CD4-positive, alpha-beta memory T cell (primary cell): ENCODE measurements at regions not wholly inside any gene's neighbourhood (a gene's known extent, or its start where the extent isn't known, plus 50 kb on each side); places are given as distances from the start of the nearest gene placed in this dataset.

Experiments used
- CTCF ChIA-PET: fragments of 350-600 bp; sonication (Branson Sonifier 250); formaldehyde crosslinking; loops from one replicate; lab custom pipeline; 2021; ENCODE audit warnings: inconsistent platforms; ENCODE audit not compliant: partially characterized antibody; lab: Charles Lee
- POLR2A ChIA-PET: fragments of 350-600 bp; sonication (Branson Sonifier 250); formaldehyde crosslinking; loops from one replicate; lab custom pipeline; 2021; ENCODE audit not compliant: partially characterized antibody; lab: Charles Lee
- DNase-seq, 5 donors: peaks; one replicate each; pipeline versions ENCODE4 v3.0.0 to v3.0.0-alpha.2; 2020 to 2022; ENCODE audit warnings: mixed read lengths in 1 of 5
- H3K27ac ChIP-seq: one replicate; pipeline ENCODE4 v1.7.0; 2013; ENCODE audit warnings: low read depth, low read length
- H3K27me3 ChIP-seq: 2 replicates; pipeline ENCODE4 v1.7.0; 2013; ENCODE audit warnings: mild to moderate bottlenecking, low read length, moderate library complexity; ENCODE audit not compliant: insufficient read depth
- H3K36me3 ChIP-seq: 2 replicates; pipeline ENCODE4 v1.7.0; 2013; ENCODE audit warnings: mild to moderate bottlenecking, low read length, moderate library complexity; ENCODE audit not compliant: insufficient read depth
- H3K4me1 ChIP-seq: 2 replicates; pipeline ENCODE4 v1.7.0; 2013; ENCODE audit warnings: mild to moderate bottlenecking, low read length, moderate library complexity; ENCODE audit not compliant: insufficient read depth
- H3K4me3 ChIP-seq, 2 donors: one replicate each; pipeline ENCODE4 v1.7.0; 2013; ENCODE audit warnings: low read length in 2 of 2, mild to moderate bottlenecking in 1 of 2
- H3K9me3 ChIP-seq, 2 donors: one replicate each; pipeline ENCODE4 v1.7.0; 2013; ENCODE audit warnings: low read length in 2 of 2, control low read depth in 1 of 2; ENCODE audit not compliant: control insufficient read depth in 1 of 2
- H3K27ac Mint-ChIP-seq, 7 donors: one replicate each; pipeline ENCODE4 v1.8.0; 2020 to 2021; ENCODE audit warnings: mixed read lengths in 7 of 7, mild to moderate bottlenecking in 6 of 7, inconsistent platforms in 3 of 7, moderate library complexity in 3 of 7
- H3K27me3 Mint-ChIP-seq, 2 donors: one replicate each; pipeline ENCODE4 v1.8.0; 2020 to 2021; ENCODE audit warnings: mixed read lengths in 2 of 2
- H3K36me3 Mint-ChIP-seq, 2 donors: one replicate each; pipeline ENCODE4 v1.8.0; 2020 to 2021; ENCODE audit warnings: mixed read lengths in 2 of 2, inconsistent platforms in 1 of 2, mild to moderate bottlenecking in 1 of 2
- H3K4me1 Mint-ChIP-seq, 4 donors: one replicate each; pipeline ENCODE4 v1.8.0; 2020 to 2021; ENCODE audit warnings: mixed read lengths in 4 of 4, mild to moderate bottlenecking in 1 of 4
- H3K4me3 Mint-ChIP-seq, 8 donors: one replicate each; pipeline ENCODE4 v1.8.0; 2020 to 2021; ENCODE audit warnings: mixed read lengths in 8 of 8, mild to moderate bottlenecking in 7 of 8, moderate library complexity in 6 of 8, inconsistent platforms in 3 of 8
- H3K9me3 Mint-ChIP-seq, 8 donors: one replicate each; pipeline ENCODE4 v1.8.0; 2020 to 2021; ENCODE audit warnings: mixed read lengths in 8 of 8, mild to moderate bottlenecking in 5 of 8, inconsistent platforms in 3 of 8, moderate library complexity in 1 of 8
- intact Hi-C: fragments of 100-400 bp; cut with micrococcal nuclease; formaldehyde crosslinking; loops from one replicate; pipeline ENCODE4 v1.15.1; 2023

- CTCF ChIA-PET = no interaction called here
- Histone ChIP-seq H3K4me1 (no peaks in the 10 kb centered on the region), H3K27ac (no peak overlapping the region), H3K9me3 (no peaks in the 10 kb centered on the region), H3K4me3 (no peak overlapping the region), H3K27me3 (no peaks in the 10 kb centered on the region), H3K36me3 (no peaks in the 10 kb centered on the region)
- Mint-ChIP-seq H3K9me3 (peaks cover 0 to 2% (median under 1%) of the 10 kb centered on the region in 8 donors), H3K27ac (no peak overlapping the region), H3K4me1 (no peaks in the 10 kb centered on the region), H3K27me3 (no peaks in the 10 kb centered on the region), H3K4me3 (no peak overlapping the region), H3K36me3 (no peaks in the 10 kb centered on the region)
- intact Hi-C loops = no loop called here
- DNase-seq = no peak
- POLR2A ChIA-PET = no interaction called here
Measured at GRCh38 chrX:6701085-6701484, 166.2 kb upstream of the VCX3A start.

GRCh38 chrX:6695717-6696116 lies 160.8 kb upstream of the VCX3A start:
- no peak overlapping the region for H3K27ac Mint-ChIP-seq
- H3K36me3 ChIP-seq = no peaks in the 10 kb centered on the region
- no peak overlapping the region for H3K4me3 Mint-ChIP-seq
- ChIA-PET POLR2A (no interaction called here), CTCF (no interaction called here)
- no peaks in the 10 kb centered on the region for H3K27me3 ChIP-seq
- no peaks in the 10 kb centered on the region for H3K27me3 Mint-ChIP-seq
- H3K9me3 Mint-ChIP-seq = peaks cover 0 to 7% (median 2%) of the 10 kb centered on the region in 8 donors
- no peaks in the 10 kb centered on the region for H3K4me1 Mint-ChIP-seq
- no peak overlapping the region for H3K27ac ChIP-seq
- H3K4me3 ChIP-seq = no peak overlapping the region
- intact Hi-C loops = no loop called here
- no peaks in the 10 kb centered on the region for H3K9me3 ChIP-seq
- DNase-seq = no peak
- H3K4me1 ChIP-seq = no peaks in the 10 kb centered on the region
- H3K36me3 Mint-ChIP-seq = no peaks in the 10 kb centered on the region

GRCh38 chrX:6694977-6695376 lies 160.1 kb upstream of the VCX3A start:
- no peaks in the 10 kb centered on the region for H3K27me3 Mint-ChIP-seq
- Histone ChIP-seq H3K36me3 (no peaks in the 10 kb centered on the region), H3K9me3 (no peaks in the 10 kb centered on the region), H3K27me3 (no peaks in the 10 kb centered on the region), H3K4me1 (no peaks in the 10 kb centered on the region), H3K4me3 (no peak overlapping the region), H3K27ac (no peak overlapping the region)
- DNase-seq = peak in 1 of 5 donors; percentile 2
- POLR2A ChIA-PET = no interaction called here
- no peak overlapping the region for H3K4me3 Mint-ChIP-seq
- no peak overlapping the region for H3K27ac Mint-ChIP-seq
- H3K36me3 Mint-ChIP-seq = no peaks in the 10 kb centered on the region
- no peaks in the 10 kb centered on the region for H3K4me1 Mint-ChIP-seq
- H3K9me3 Mint-ChIP-seq = peaks cover 0 to 8% (median 3%) of the 10 kb centered on the region in 8 donors
- CTCF ChIA-PET = no interaction called here
- intact Hi-C loops = no loop called here

- H3K4me3 ChIP-seq = no peak overlapping the region
- no peaks in the 10 kb centered on the region for H3K4me1 Mint-ChIP-seq
- H3K27ac Mint-ChIP-seq = no peak overlapping the region
- no peaks in the 10 kb centered on the region for H3K4me1 ChIP-seq
- peaks cover 0 to 15% (median 4%) of the 10 kb centered on the region in 8 donors for H3K9me3 Mint-ChIP-seq
- no peaks in the 10 kb centered on the region for H3K27me3 Mint-ChIP-seq
- no peak overlapping the region for H3K4me3 Mint-ChIP-seq
- H3K9me3 ChIP-seq = no peaks in the 10 kb centered on the region
- no peaks in the 10 kb centered on the region for H3K27me3 ChIP-seq
- POLR2A ChIA-PET = no interaction called here
- H3K27ac ChIP-seq = no peak overlapping the region
- CTCF ChIA-PET = no interaction called here
- H3K36me3 Mint-ChIP-seq = no peaks in the 10 kb centered on the region
- intact Hi-C loops = no loop called here
- no peaks in the 10 kb centered on the region for H3K36me3 ChIP-seq
- no peak for DNase-seq
Measured at GRCh38 chrX:6694221-6694620, 159.3 kb upstream of the VCX3A start.

- DNase-seq = no peak
- ChIA-PET POLR2A (no interaction called here), CTCF (no interaction called here)
- no peaks in the 10 kb centered on the region for H3K9me3 ChIP-seq
- H3K36me3 ChIP-seq = no peaks in the 10 kb centered on the region
- no peaks in the 10 kb centered on the region for H3K4me1 ChIP-seq
- H3K27me3 Mint-ChIP-seq = no peaks in the 10 kb centered on the region
- H3K4me1 Mint-ChIP-seq = no peaks in the 10 kb centered on the region
- peaks cover 0 to 2% of the 10 kb centered on the region in 2 donors for H3K36me3 Mint-ChIP-seq
- no peak overlapping the region for H3K4me3 ChIP-seq
- H3K27ac ChIP-seq = no peak overlapping the region
- no peaks in the 10 kb centered on the region for H3K27me3 ChIP-seq
- no peak overlapping the region for H3K4me3 Mint-ChIP-seq
- H3K9me3 Mint-ChIP-seq = peaks cover 0 to 19% (median 7%) of the 10 kb centered on the region in 8 donors
- intact Hi-C loops = no loop called here
- no peak overlapping the region for H3K27ac Mint-ChIP-seq
Measured at GRCh38 chrX:6693051-6693450, 158.1 kb upstream of the VCX3A start.

GRCh38 chrX:6685489-6685888 lies 150.6 kb upstream of the VCX3A start:
- Histone ChIP-seq H3K27me3 (no peaks in the 10 kb centered on the region), H3K4me1 (no peaks in the 10 kb centered on the region), H3K4me3 (no peak overlapping the region), H3K9me3 (no peaks in the 10 kb centered on the region), H3K27ac (no peak overlapping the region), H3K36me3 (no peaks in the 10 kb centered on the region)
- DNase-seq = no peak
- H3K4me3 Mint-ChIP-seq = no peak overlapping the region
- ChIA-PET POLR2A (no interaction called here), CTCF (no interaction called here)
- intact Hi-C loops = no loop called here
- H3K4me1 Mint-ChIP-seq = no peaks in the 10 kb centered on the region
- no peak overlapping the region for H3K27ac Mint-ChIP-seq
- peaks cover 0 to 2% of the 10 kb centered on the region in 2 donors for H3K36me3 Mint-ChIP-seq
- no peaks in the 10 kb centered on the region for H3K27me3 Mint-ChIP-seq
- H3K9me3 Mint-ChIP-seq = peaks cover 0 to 16% (median 6%) of the 10 kb centered on the region in 8 donors

- POLR2A ChIA-PET = no interaction called here
- DNase-seq = no peak
- no peak overlapping the region for H3K27ac Mint-ChIP-seq
- H3K4me1 Mint-ChIP-seq = no peaks in the 10 kb centered on the region
- intact Hi-C loops = no loop called here
- Histone ChIP-seq H3K27me3 (no peaks in the 10 kb centered on the region), H3K36me3 (no peaks in the 10 kb centered on the region), H3K4me3 (no peak overlapping the region), H3K9me3 (no peaks in the 10 kb centered on the region), H3K4me1 (no peaks in the 10 kb centered on the region), H3K27ac (no peak overlapping the region)
- peaks cover 0 to 4% (median 2%) of the 10 kb centered on the region in 8 donors for H3K9me3 Mint-ChIP-seq
- peaks cover 0 to 2% of the 10 kb centered on the region in 2 donors for H3K36me3 Mint-ChIP-seq
- CTCF ChIA-PET = no interaction called here
- H3K27me3 Mint-ChIP-seq = no peaks in the 10 kb centered on the region
- no peak overlapping the region for H3K4me3 Mint-ChIP-seq
Measured at GRCh38 chrX:6683353-6683752, 148.4 kb upstream of the VCX3A start.
